Stomach (tissue), 4 donors: ENCODE measurements at regions not wholly inside any gene's neighbourhood (a gene's known extent, or its start where the extent isn't known, plus 50 kb on each side); places are given as distances from the start of the nearest gene placed in this dataset.

ENCODE experiments used
- CTCF ChIP-seq, 7 experiments: fragments of 450-650 bp in 4 of 7; fragments of 200-600 bp in 3 of 7; sonication (generic) in 3 of 7; IDR thresholded peaks; one replicate each; pipeline ENCODE4 v1.5.1; 2016 to 2019; ENCODE audit warnings: antibody characterized with exemption in 7 of 7, control low read depth in 2 of 7, mild to moderate bottlenecking in 1 of 7
- EP300 ChIP-seq: sonication (generic); formaldehyde crosslinking; IDR thresholded peaks from one replicate; pipeline ENCODE4 v1.6.1; 2017; ENCODE audit warnings: antibody characterized with exemption
- POLR2A ChIP-seq, 4 donors: fragments of 450-650 bp; IDR thresholded peaks; one replicate each; pipeline ENCODE4 v1.6.1; 2016; ENCODE audit warnings: antibody characterized with exemption in 4 of 4, control low read depth in 2 of 4, mild to moderate bottlenecking in 1 of 4, moderate library complexity in 1 of 4
- POLR2AphosphoS5 ChIP-seq, 3 donors: sonication (generic); formaldehyde crosslinking; IDR thresholded peaks; one replicate each; pipeline ENCODE4 v1.6.1; 2016; ENCODE audit warnings: antibody characterized with exemption in 3 of 3

- TF ChIP-seq CTCF (IDR thresholded peaks at IDR 0.05), result no peak
- TF ChIP-seq POLR2A (IDR thresholded peaks at IDR 0.05), result no peak
- TF ChIP-seq POLR2AphosphoS5 (IDR thresholded peaks at IDR 0.05), result no peak
- TF ChIP-seq EP300, result no peak
Observed at GRCh38 chr3:178334239-178334638, 202.0 kb upstream of the KCNMB2 start.
